Suprapubic skin (tissue), 4 donors: ENCODE measurements at regions not wholly inside any gene's neighbourhood (a gene's known extent, or its start where the extent isn't known, plus 50 kb on each side); places are given as distances from the start of the nearest gene placed in this dataset.

Experiments used
- DNase-seq, 2 donors: peaks; one replicate each; pipeline ENCODE4 v3.0.0-alpha.2; 2019; ENCODE audit warnings: low spot score in 2 of 2
- H3K27ac ChIP-seq: fragments of 200-600 bp; sonication (generic); one replicate; pipeline ENCODE4 v1.5.1; 2019
- H3K27me3 ChIP-seq: fragments of 200-600 bp; sonication (generic); one replicate; pipeline ENCODE4 v1.5.1; 2019
- H3K36me3 ChIP-seq: fragments of 200-600 bp; sonication (generic); one replicate; pipeline ENCODE4 v1.5.1; 2019
- H3K4me1 ChIP-seq: fragments of 200-600 bp; sonication (generic); one replicate; pipeline ENCODE4 v1.5.1; 2019
- H3K4me3 ChIP-seq: fragments of 200-600 bp; sonication (generic); one replicate; pipeline ENCODE4 v1.5.1; 2019; ENCODE audit warnings: mild to moderate bottlenecking
- H3K9me3 ChIP-seq: fragments of 200-600 bp; sonication (generic); one replicate; pipeline ENCODE4 v1.5.1; 2019
- CTCF ChIP-seq, 2 donors: fragments of 200-600 bp in 1 of 2; fragments of 450-650 bp in 1 of 2; sonication (generic) in 1 of 2; IDR thresholded peaks; one replicate each; pipeline ENCODE4 v1.5.1; 2016 to 2019; ENCODE audit warnings: antibody characterized with exemption in 2 of 2, mild to moderate bottlenecking in 1 of 2, moderate library complexity in 1 of 2
- EP300 ChIP-seq: sonication (generic); formaldehyde crosslinking; IDR thresholded peaks from one replicate; pipeline ENCODE4 v1.6.1; 2017; ENCODE audit warnings: antibody characterized with exemption
- POLR2A ChIP-seq, 2 donors: fragments of 450-650 bp; IDR thresholded peaks; one replicate each; pipeline ENCODE4 v1.6.1; 2017; ENCODE audit warnings: antibody characterized with exemption in 2 of 2, mild to moderate bottlenecking in 2 of 2, moderate library complexity in 2 of 2
- POLR2AphosphoS5 ChIP-seq, 3 donors: sonication (generic); formaldehyde crosslinking; IDR thresholded peaks; one replicate each; pipeline ENCODE4 v1.6.1; 2017; ENCODE audit warnings: antibody characterized with exemption in 3 of 3
- WGBS: methylation state at CpG from one replicate; pipeline ENCODE4 v1.1.5; 2018; 5-methylcytosine and 5-hydroxymethylcytosine counted together

DNA sequence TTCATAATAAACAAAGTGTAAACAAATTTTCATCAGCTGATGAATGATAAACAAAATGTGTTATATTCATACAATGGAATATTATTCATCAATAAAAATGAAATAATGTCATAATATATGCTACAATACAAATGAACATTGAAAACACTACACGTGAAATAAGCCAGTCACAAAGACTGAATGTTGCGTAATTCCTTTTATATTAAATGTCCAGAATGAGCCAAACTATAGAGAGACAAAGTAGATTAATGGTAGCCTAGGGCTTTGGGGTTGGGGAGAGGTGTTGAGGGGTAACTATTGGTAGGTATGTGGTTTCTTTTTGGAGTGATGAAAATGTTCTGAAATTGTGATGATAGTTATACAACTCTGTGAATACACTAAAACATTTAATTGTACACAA lies 292.9 kb upstream of the PDZRN3 start:
- Histone ChIP-seq H3K27me3 (no peaks in the 10 kb centered on the region), H3K36me3 (no peaks in the 10 kb centered on the region), H3K4me1 (no peaks in the 10 kb centered on the region), H3K27ac (no peak overlapping the region), H3K4me3 (no peak overlapping the region), H3K9me3 (no peaks in the 10 kb centered on the region)
- TF ChIP-seq POLR2AphosphoS5 (IDR thresholded peaks at IDR 0.05) (no peak), CTCF (IDR thresholded peaks at IDR 0.05) (no peak), POLR2A (IDR thresholded peaks at IDR 0.05) (no peak), EP300 (no peak)
- DNase-seq: no peak
- WGBS: 75% methylated on average over 2 of the region's 2 CpGs

- no peak for DNase-seq
- TF ChIP-seq POLR2A (IDR thresholded peaks at IDR 0.05): no peak
- no peak for TF ChIP-seq CTCF (IDR thresholded peaks at IDR 0.05)
- TF ChIP-seq EP300: no peak
- TF ChIP-seq POLR2AphosphoS5 (IDR thresholded peaks at IDR 0.05): no peak
- Histone ChIP-seq H3K4me1 (no peaks in the 10 kb centered on the region), H3K27me3 (no peaks in the 10 kb centered on the region), H3K36me3 (no peaks in the 10 kb centered on the region), H3K4me3 (no peak overlapping the region), H3K27ac (no peak overlapping the region), H3K9me3 (no peaks in the 10 kb centered on the region)
- WGBS: 79% methylated on average over 2 of the region's 2 CpGs
Measured at GRCh38 chr3:73915886-73916285, 291.1 kb upstream of the PDZRN3 start.

DNA sequence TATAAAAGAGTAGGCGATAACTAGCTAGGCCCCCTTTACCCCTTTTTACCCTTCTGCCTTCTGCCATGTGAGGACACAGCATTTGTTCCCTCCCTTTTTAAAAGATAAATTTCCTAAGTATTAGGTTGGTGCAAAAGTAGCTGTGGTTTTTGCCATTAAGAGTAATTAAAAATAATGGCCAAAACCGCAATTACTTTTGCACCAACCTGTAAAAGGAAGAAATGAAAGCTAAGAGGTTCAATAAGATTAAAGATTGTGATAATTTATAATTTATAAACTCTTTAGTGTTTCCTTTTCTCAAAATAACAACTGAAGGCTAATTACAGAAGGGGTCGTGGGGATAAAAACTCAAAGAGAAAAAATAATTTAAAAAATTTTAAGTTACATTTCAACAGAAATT lies 283.5 kb upstream of the PDZRN3 start:
- Histone ChIP-seq H3K27ac (no peak overlapping the region), H3K27me3 (no peaks in the 10 kb centered on the region), H3K36me3 (no peaks in the 10 kb centered on the region), H3K4me3 (no peak overlapping the region), H3K9me3 (no peaks in the 10 kb centered on the region), H3K4me1 (no peaks in the 10 kb centered on the region)
- 71% methylated on average over 3 of the region's 3 CpGs for WGBS
- TF ChIP-seq EP300 (no peak), POLR2AphosphoS5 (IDR thresholded peaks at IDR 0.05) (no peak), POLR2A (IDR thresholded peaks at IDR 0.05) (no peak), CTCF (IDR thresholded peaks at IDR 0.05) (no peak)
- DNase-seq: no peak

GRCh38 chr3:73901686-73902085 lies 276.9 kb upstream of the PDZRN3 start:
- H3K36me3 ChIP-seq: no peaks in the 10 kb centered on the region
- TF ChIP-seq CTCF (IDR thresholded peaks at IDR 0.05): no peak
- no peak for TF ChIP-seq EP300
- no peak for TF ChIP-seq POLR2A (IDR thresholded peaks at IDR 0.05)
- TF ChIP-seq POLR2AphosphoS5 (IDR thresholded peaks at IDR 0.05): no peak
- H3K27ac ChIP-seq: no peak overlapping the region
- no peaks in the 10 kb centered on the region for H3K27me3 ChIP-seq
- no peaks in the 10 kb centered on the region for H3K9me3 ChIP-seq
- H3K4me3 ChIP-seq: no peak overlapping the region
- WGBS: 70% methylated on average over 2 of the region's 2 CpGs
- no peak for DNase-seq
- H3K4me1 ChIP-seq: no peaks in the 10 kb centered on the region

GRCh38 chr3:73894474-73895213 lies 269.9 kb upstream of the PDZRN3 start:
- TF ChIP-seq POLR2A (IDR thresholded peaks at IDR 0.05): no peak
- TF ChIP-seq EP300: no peak
- no peak for TF ChIP-seq POLR2AphosphoS5 (IDR thresholded peaks at IDR 0.05)
- Histone ChIP-seq H3K9me3 (no peaks in the 10 kb centered on the region), H3K27me3 (no peaks in the 10 kb centered on the region), H3K4me1 (no peaks in the 10 kb centered on the region), H3K36me3 (no peaks in the 10 kb centered on the region), H3K4me3 (no peak overlapping the region), H3K27ac (no peak overlapping the region)
- DNase-seq: no peak
- WGBS: 87% methylated on average over 3 of the region's 3 CpGs
